K562 (cell line): ENCODE measurements at regions not wholly inside any gene's neighbourhood (a gene's known extent, or its start where the extent isn't known, plus 50 kb on each side); places are given as distances from the start of the nearest gene placed in this dataset.

Experiments used
- ATAC-seq: fragments of 200-7000 bp; cut with Tn5 transposase; 3 replicates; pipeline ENCODE4 v1.9.1; 2020; ENCODE audit warnings: moderate library complexity
- BruUV-seq: library from RNA; stranded (reverse); fragments of 400-500 nt; replicated peaks from 2 replicates; lab custom pipeline; 2021; lab: Mats Ljungman, UMichigan
- CTCF ChIA-PET: fragments of 300-600 bp; formaldehyde crosslinking; extraction: SDS; loops from one replicate; lab custom pipeline; 2021; ENCODE audit warnings: low intra/inter-chr PET ratio; lab: Yijun Ruan, JAX
- POLR2A ChIA-PET: fragments of 300-600, 350-650 bp; sonication (Branson Sonifier 250); formaldehyde crosslinking; extraction: SDS; loops from one replicate; lab custom pipeline; 2021; ENCODE audit warnings: antibody characterized with exemption, inconsistent platforms; lab: Yijun Ruan, JAX
- DNase-seq, 4 experiments: peaks; one replicate each; pipeline versions ENCODE4 v3.0.0 to v3.0.0-alpha.2; 2011 to 2018; ENCODE audit warnings: low spot score in 3 of 4, mixed read lengths in 3 of 4; ENCODE audit errors: extremely low read depth in 1 of 4
- FAIRE-seq: peaks from 2 replicates; lab custom pipeline; 2011; peaks lifted over from hg19 to GRCh38; lab: Jason Lieb, UNC
- H2AFZ ChIP-seq: 2 replicates; pipeline ENCODE4 v1.6.0; 2011; ENCODE audit warnings: low read depth, low read length, control low read depth, inconsistent platforms
- H3K27ac ChIP-seq: fragments of 200-600 bp; 3 replicates; pipeline ENCODE4 v1.8.0; 2011; ENCODE audit warnings: low read depth, mild to moderate bottlenecking, control low read depth, inconsistent platforms, low read length, moderate library complexity, mixed read lengths; ENCODE audit errors: extremely low read depth
- H3K27me3 ChIP-seq, 2 experiments: fragments of 300-600 bp in 1 of 2; 2 replicates in 1 of 2; 3 replicates in 1 of 2; pipeline versions ENCODE4 v1.6.0 to v1.8.0; 2011; ENCODE audit warnings: inconsistent platforms in 2 of 2, low read length in 2 of 2, mild to moderate bottlenecking in 1 of 2, mixed read lengths in 1 of 2, moderate library complexity in 1 of 2; ENCODE audit not compliant: control insufficient read depth in 2 of 2, insufficient read depth in 2 of 2
- H3K36me3 ChIP-seq: fragments of 300-600 bp; 3 replicates; pipeline ENCODE4 v1.8.0; 2011; ENCODE audit warnings: mild to moderate bottlenecking, low read length, inconsistent platforms; ENCODE audit not compliant: control insufficient read depth, insufficient read depth
- H3K4me1 ChIP-seq, 2 experiments: fragments of 200-600 bp in 1 of 2; replicated peaks in 1 of 2; 2 replicates in 1 of 2; 3 replicates in 1 of 2; pipeline versions ENCODE4 v1.5.1 to v1.8.0; 2011; ENCODE audit warnings: inconsistent platforms in 2 of 2, low read length in 2 of 2, mild to moderate bottlenecking in 1 of 2, mixed read lengths in 1 of 2, moderate library complexity in 1 of 2; ENCODE audit not compliant: control insufficient read depth in 2 of 2, insufficient read depth in 2 of 2
- H3K4me2 ChIP-seq: 2 replicates; pipeline ENCODE4 v1.6.1; 2011; ENCODE audit warnings: low read length, control low read depth, inconsistent platforms, mixed read lengths; ENCODE audit not compliant: insufficient read depth
- H3K4me3 ChIP-seq: fragments of 200-600 bp; sonication (generic), shearing (Covaris generic); 2 replicates; pipeline ENCODE4 v1.5.1; 2016; ENCODE audit warnings: control low read depth, inconsistent platforms
- H3K79me2 ChIP-seq: fragments of 200-600 bp; 3 replicates; pipeline ENCODE4 v1.8.0; 2011; ENCODE audit warnings: low read length, inconsistent platforms; ENCODE audit not compliant: control insufficient read depth, insufficient read depth
- H3K9ac ChIP-seq, 2 experiments: 2 replicates each; pipeline versions ENCODE4 v1.6.0 to v1.6.1; 2011; ENCODE audit warnings: low read depth in 2 of 2, low read length in 2 of 2, control low read depth in 1 of 2, inconsistent platforms in 1 of 2, mild to moderate bottlenecking in 1 of 2, mixed read lengths in 1 of 2; ENCODE audit not compliant: insufficient read depth in 1 of 2
- H3K9me1 ChIP-seq: one replicate; pipeline ENCODE4 v1.6.0; 2011; ENCODE audit warnings: inconsistent platforms, mild to moderate bottlenecking, low read length, moderate library complexity; ENCODE audit not compliant: control insufficient read depth, insufficient read depth
- H3K9me3 ChIP-seq: replicated peaks from 2 replicates; pipeline ENCODE4 v1.5.1; 2011; ENCODE audit warnings: low read depth, low read length, inconsistent platforms; ENCODE audit not compliant: control insufficient read depth, insufficient read depth
- H4K20me1 ChIP-seq: replicated peaks from 2 replicates; pipeline ENCODE4 v1.6.1; 2011; ENCODE audit warnings: low read length, inconsistent platforms, mixed read lengths; ENCODE audit not compliant: control insufficient read depth, insufficient read depth
- KDM1A ChIP-seq, 2 experiments: fragments of 450-650 bp; IDR thresholded peaks; 2 replicates each; pipeline ENCODE4 v1.6.1; 2016; ENCODE audit warnings: mild to moderate bottlenecking in 2 of 2
- MYNN ChIP-seq, 2 experiments: sonication (generic); formaldehyde crosslinking in 1 of 2; IDR thresholded peaks; 2 replicates each; pipeline versions ENCODE4 v1.5.0 to v1.6.1; 2016 to 2020; ENCODE audit warnings: antibody characterized with exemption in 1 of 2, missing genetic modification reagents in 1 of 2
- PML ChIP-seq: IDR thresholded peaks from 2 replicates; pipeline ENCODE4 v1.6.1; 2012; ENCODE audit warnings: low read length, inconsistent platforms
- POLR3A ChIP-seq: IDR thresholded peaks from 2 replicates; pipeline ENCODE4 v1.6.1; 2011; ENCODE audit warnings: borderline replicate concordance, mild to moderate bottlenecking, moderate library complexity; ENCODE audit not compliant: insufficient read length, insufficient read depth; ENCODE audit errors: extremely low read depth
- RAD21 ChIP-seq, 2 experiments: fragments of 250-450 bp in 1 of 2; fragments of 450-650 bp in 1 of 2; sonication (Bioruptor Pico) in 1 of 2; formaldehyde crosslinking in 1 of 2; IDR thresholded peaks in 1 of 2; conservative IDR thresholded peaks in 1 of 2; 2 replicates each; pipeline versions ENCODE4 v1.4.0 to v1.8.0; 2020 to 2022; ENCODE audit warnings: mild to moderate bottlenecking in 2 of 2, moderate library complexity in 1 of 2
- TAL1 ChIP-seq: fragments of 450-650 bp; IDR thresholded peaks from 2 replicates; pipeline ENCODE4 v1.6.1; 2016; ENCODE audit warnings: mild to moderate bottlenecking
- YY1 ChIP-seq, 3 experiments: IDR thresholded peaks; 2 replicates each; pipeline ENCODE4 v1.6.1; 2011; ENCODE audit warnings: low read length in 2 of 3, mild to moderate bottlenecking in 2 of 3, moderate library complexity in 2 of 3, borderline replicate concordance in 1 of 3, control low read depth in 1 of 3, low read depth in 1 of 3; ENCODE audit not compliant: insufficient read depth in 3 of 3, insufficient replicate concordance in 2 of 3, control insufficient read depth in 1 of 3, insufficient read length in 1 of 3; ENCODE audit errors: extremely low read depth in 1 of 3
- ZBTB17 ChIP-seq: fragments of 450-650 bp; formaldehyde crosslinking; IDR thresholded peaks from 2 replicates; pipeline ENCODE4 v1.4.0; 2020; ENCODE audit warnings: mild to moderate bottlenecking
- ZNF121 ChIP-seq: sonication (generic); formaldehyde crosslinking; conservative IDR thresholded peaks from 2 replicates; pipeline ENCODE4 v1.8.0; 2022; ENCODE audit warnings: missing genetic modification reagents
- WGBS: fragments of 100-300 bp; shearing (Covaris generic); methylation state at CpG from one replicate; pipeline ENCODE4 v1.1.6; 2016; ENCODE audit warnings: low coverage, mixed read lengths; ENCODE audit not compliant: insufficient coverage; ENCODE audit errors: missing lambda C conversion rate; 5-methylcytosine and 5-hydroxymethylcytosine counted together
- in situ Hi-C: fragments of 300-500 bp; cut with MboI; formaldehyde crosslinking; loops from 4 replicates; pipeline ENCODE4 v1.15.0; 2018; ENCODE audit warnings: inconsistent platforms, mixed read lengths
- intact Hi-C: fragments of 100-400 bp; cut with micrococcal nuclease; formaldehyde crosslinking; loops from 2 replicates; pipeline ENCODE4 v1.14.2; 2022
- TF ChIP-seq, protein P1 (sequence below), 3 experiments: IDR thresholded peaks in 2 of 3; conservative IDR thresholded peaks in 1 of 3; 2 replicates each; pipeline ENCODE4 v1.5.1; 2011 to 2012; ENCODE audit warnings: low read length in 3 of 3, mild to moderate bottlenecking in 3 of 3, control low read depth in 2 of 3, improper control_type of control experiment in 1 of 3, inconsistent platforms in 1 of 3, low read depth in 1 of 3, mixed read lengths in 1 of 3, moderate library complexity in 1 of 3; ENCODE audit not compliant: insufficient read depth in 2 of 3
- TF ChIP-seq, protein P2 (sequence below): fragments of 450-650 bp; IDR thresholded peaks from 2 replicates; pipeline ENCODE4 v1.6.1; 2017; ENCODE audit warnings: antibody characterized with exemption
- TF ChIP-seq, protein P3 (sequence below): sonication (generic); formaldehyde crosslinking; IDR thresholded peaks from 2 replicates; pipeline ENCODE4 v1.8.1; 2023; ENCODE audit warnings: mild to moderate bottlenecking, missing genetic modification reagents
- TF ChIP-seq, protein P4 (sequence below): fragments of 250-450 bp; sonication (Bioruptor Pico); IDR thresholded peaks from 2 replicates; pipeline ENCODE4 v1.4.0; 2020; ENCODE audit warnings: mild to moderate bottlenecking, moderate library complexity

DNA sequence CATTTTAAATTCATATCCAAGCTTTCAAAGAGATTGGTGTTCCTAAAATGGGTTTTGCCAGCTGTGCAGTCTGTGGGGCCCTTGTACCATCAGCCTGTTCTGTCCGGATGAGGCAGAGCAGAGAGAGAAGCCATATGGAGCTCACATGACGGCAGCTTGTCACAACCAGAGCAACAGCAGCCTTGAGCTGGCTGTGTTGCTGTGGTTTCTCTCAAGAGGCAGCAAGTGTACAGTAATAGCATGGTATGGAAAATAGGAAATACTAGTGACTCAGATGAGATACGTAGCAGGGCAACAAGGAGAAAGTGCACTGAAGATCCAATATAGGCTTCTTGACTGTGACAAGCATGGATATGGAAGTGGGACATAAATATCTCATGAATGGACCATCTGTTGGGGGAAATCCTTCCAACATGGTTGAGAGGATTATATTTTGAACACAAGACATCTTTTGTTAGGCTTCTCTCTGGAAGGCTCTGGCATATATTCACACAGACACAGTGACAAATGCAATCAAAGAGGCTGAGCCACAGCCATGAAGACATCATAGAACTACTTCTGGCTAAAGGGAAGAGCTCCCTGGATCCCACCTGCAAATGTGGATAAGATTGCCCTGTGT, 251.0 kb upstream of the TAC1 start:
- Histone ChIP-seq H2AFZ (no peak overlapping the region), H3K9me1 (no peaks in the 10 kb centered on the region), H3K9ac (no peak overlapping the region), H3K27ac (no peak overlapping the region), H3K4me2 (no peak overlapping the region), H4K20me1 (no peaks in the 10 kb centered on the region), H3K79me2 (no peaks in the 10 kb centered on the region), H3K4me3 (no peak overlapping the region), H3K27me3 (no peaks in the 10 kb centered on the region; a peak in 2 of 5 replicates), H3K9me3 (no peaks in the 10 kb centered on the region), H3K36me3 (no peaks in the 10 kb centered on the region)
- DNase-seq (no peak), ATAC-seq (no peak), FAIRE-seq (no peak)
- no TSS peak for BruUV-seq
- in situ Hi-C loops = no loop called here
- 3% methylated on average over 3 of the region's 3 CpGs for WGBS
- intact Hi-C loops = no loop called here
- POLR2A ChIA-PET = no interaction called here
- no peak for TF ChIP-seq TAL1
- TF ChIP-seq, protein P1, sequence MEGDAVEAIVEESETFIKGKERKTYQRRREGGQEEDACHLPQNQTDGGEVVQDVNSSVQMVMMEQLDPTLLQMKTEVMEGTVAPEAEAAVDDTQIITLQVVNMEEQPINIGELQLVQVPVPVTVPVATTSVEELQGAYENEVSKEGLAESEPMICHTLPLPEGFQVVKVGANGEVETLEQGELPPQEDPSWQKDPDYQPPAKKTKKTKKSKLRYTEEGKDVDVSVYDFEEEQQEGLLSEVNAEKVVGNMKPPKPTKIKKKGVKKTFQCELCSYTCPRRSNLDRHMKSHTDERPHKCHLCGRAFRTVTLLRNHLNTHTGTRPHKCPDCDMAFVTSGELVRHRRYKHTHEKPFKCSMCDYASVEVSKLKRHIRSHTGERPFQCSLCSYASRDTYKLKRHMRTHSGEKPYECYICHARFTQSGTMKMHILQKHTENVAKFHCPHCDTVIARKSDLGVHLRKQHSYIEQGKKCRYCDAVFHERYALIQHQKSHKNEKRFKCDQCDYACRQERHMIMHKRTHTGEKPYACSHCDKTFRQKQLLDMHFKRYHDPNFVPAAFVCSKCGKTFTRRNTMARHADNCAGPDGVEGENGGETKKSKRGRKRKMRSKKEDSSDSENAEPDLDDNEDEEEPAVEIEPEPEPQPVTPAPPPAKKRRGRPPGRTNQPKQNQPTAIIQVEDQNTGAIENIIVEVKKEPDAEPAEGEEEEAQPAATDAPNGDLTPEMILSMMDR (IDR thresholded peaks at IDR 0.05 in 2 of 3, conservative IDR thresholded peaks at IDR 0.05 in 1 of 3; ENCODE audit: insufficient read depth in 2 of 3, low read depth in 1 of 3, low read length in 3 of 3) = no peak
- no peak for TF ChIP-seq KDM1A (IDR thresholded peaks at IDR 0.05)
- TF ChIP-seq RAD21 (CRISPR knock-in tag; conservative IDR thresholded peaks at IDR 0.05 in 1 of 2, IDR thresholded peaks at IDR 0.05 in 1 of 2) = no peak
- no peak for TF ChIP-seq ZNF121
- TF ChIP-seq PML = no peak
- TF ChIP-seq, protein P2, sequence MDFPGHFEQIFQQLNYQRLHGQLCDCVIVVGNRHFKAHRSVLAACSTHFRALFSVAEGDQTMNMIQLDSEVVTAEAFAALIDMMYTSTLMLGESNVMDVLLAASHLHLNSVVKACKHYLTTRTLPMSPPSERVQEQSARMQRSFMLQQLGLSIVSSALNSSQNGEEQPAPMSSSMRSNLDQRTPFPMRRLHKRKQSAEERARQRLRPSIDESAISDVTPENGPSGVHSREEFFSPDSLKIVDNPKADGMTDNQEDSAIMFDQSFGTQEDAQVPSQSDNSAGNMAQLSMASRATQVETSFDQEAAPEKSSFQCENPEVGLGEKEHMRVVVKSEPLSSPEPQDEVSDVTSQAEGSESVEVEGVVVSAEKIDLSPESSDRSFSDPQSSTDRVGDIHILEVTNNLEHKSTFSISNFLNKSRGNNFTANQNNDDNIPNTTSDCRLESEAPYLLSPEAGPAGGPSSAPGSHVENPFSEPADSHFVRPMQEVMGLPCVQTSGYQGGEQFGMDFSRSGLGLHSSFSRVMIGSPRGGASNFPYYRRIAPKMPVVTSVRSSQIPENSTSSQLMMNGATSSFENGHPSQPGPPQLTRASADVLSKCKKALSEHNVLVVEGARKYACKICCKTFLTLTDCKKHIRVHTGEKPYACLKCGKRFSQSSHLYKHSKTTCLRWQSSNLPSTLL = no peak
- no peak for TF ChIP-seq ZBTB17 (CRISPR knock-in tag)
- TF ChIP-seq, protein P3, sequence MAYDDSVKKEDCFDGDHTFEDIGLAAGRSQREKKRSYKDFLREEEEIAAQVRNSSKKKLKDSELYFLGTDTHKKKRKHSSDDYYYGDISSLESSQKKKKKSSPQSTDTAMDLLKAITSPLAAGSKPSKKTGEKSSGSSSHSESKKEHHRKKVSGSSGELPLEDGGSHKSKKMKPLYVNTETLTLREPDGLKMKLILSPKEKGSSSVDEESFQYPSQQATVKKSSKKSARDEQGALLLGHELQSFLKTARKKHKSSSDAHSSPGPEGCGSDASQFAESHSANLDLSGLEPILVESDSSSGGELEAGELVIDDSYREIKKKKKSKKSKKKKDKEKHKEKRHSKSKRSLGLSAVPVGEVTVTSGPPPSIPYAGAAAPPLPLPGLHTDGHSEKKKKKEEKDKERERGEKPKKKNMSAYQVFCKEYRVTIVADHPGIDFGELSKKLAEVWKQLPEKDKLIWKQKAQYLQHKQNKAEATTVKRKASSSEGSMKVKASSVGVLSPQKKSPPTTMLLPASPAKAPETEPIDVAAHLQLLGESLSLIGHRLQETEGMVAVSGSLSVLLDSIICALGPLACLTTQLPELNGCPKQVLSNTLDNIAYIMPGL (CRISPR knock-in tag) = no peak
- TF ChIP-seq MYNN (IDR thresholded peaks at IDR 0.05) = no peak
- TF ChIP-seq MYNN (CRISPR knock-in tag; IDR thresholded peaks at IDR 0.05) = no peak
- no peak for TF ChIP-seq POLR3A
- TF ChIP-seq, protein P4, sequence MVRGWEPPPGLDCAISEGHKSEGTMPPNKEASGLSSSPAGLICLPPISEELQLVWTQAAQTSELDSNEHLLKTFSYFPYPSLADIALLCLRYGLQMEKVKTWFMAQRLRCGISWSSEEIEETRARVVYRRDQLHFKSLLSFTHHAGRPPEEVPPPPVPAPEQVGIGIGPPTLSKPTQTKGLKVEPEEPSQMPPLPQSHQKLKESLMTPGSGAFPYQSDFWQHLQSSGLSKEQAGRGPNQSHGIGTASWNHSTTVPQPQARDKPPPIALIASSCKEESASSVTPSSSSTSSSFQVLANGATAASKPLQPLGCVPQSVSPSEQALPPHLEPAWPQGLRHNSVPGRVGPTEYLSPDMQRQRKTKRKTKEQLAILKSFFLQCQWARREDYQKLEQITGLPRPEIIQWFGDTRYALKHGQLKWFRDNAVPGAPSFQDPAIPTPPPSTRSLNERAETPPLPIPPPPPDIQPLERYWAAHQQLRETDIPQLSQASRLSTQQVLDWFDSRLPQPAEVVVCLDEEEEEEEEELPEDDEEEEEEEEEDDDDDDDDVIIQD (CRISPR knock-in tag) = no peak
- no peak for TF ChIP-seq YY1 (IDR thresholded peaks at IDR 0.05; ENCODE audit: borderline replicate concordance in 1 of 3, control insufficient read depth in 1 of 3, extremely low read depth in 1 of 3, insufficient read depth in 3 of 3, insufficient read length in 1 of 3, insufficient replicate concordance in 2 of 3, low read depth in 1 of 3, low read length in 2 of 3)
- TF ChIP-seq, all 486 proteins: peak for 0
- H3K4me1 ChIP-seq = no peaks in the 10 kb centered on the region
- CTCF ChIA-PET = no interaction called here
